ENCODE measurements at regions not wholly inside any gene's neighbourhood (a gene's known extent, or its start where the extent isn't known, plus 50 kb on each side); places are given as distances from the start of the nearest gene placed in this dataset.

- TF ChIP-seq CTCF (IDR thresholded peaks at IDR 0.05; ENCODE audit: borderline replicate concordance, extremely low read depth, low read length, poor library complexity, severe bottlenecking) (no peak), EZH2 (IDR thresholded peaks at IDR 0.05; ENCODE audit: borderline replicate concordance, low read depth, low read length, severe bottlenecking) (no peak)
Observed at GRCh38 chr1:163523375-163524029, 201.7 kb downstream of the NUF2 start.
